Forelimb muscle (tissue), 1 donor: ENCODE measurements at regions not wholly inside any gene's neighbourhood (a gene's known extent, or its start where the extent isn't known, plus 50 kb on each side); places are given as distances from the start of the nearest gene placed in this dataset.
"Not testable (repeated sequence)": the region's sequence is repeated elsewhere in the genome, so short reads cannot be mapped to it uniquely, and the experiment has no call there.

Source experiments
- DNase-seq: peaks from one replicate; pipeline ENCODE4 v3.0.0-alpha.2; 2013; ENCODE audit warnings: low read depth

- DNase-seq: no peak
These were observed 89.7 kb upstream of the SLC45A1 start for GRCh38 chr1:8228253-8228652.

- DNase-seq: not testable (repeated sequence)
These were observed 90.2 kb upstream of the SLC45A1 start for GRCh38 chr1:8227674-8228073.

GRCh38 chr1:8226747-8227146 is 91.2 kb upstream of the SLC45A1 start:
- no peak for DNase-seq

GRCh38 chr1:8226024-8226423 is 91.9 kb upstream of the SLC45A1 start:
- DNase-seq: not testable (repeated sequence)

GRCh38 chr1:8223526-8223925 is 94.4 kb upstream of the SLC45A1 start:
- no peak for DNase-seq

- DNase-seq: no peak
These were observed 95.1 kb upstream of the SLC45A1 start for GRCh38 chr1:8222789-8223188.

GRCh38 chr1:8219530-8219929 is 98.4 kb upstream of the SLC45A1 start:
- DNase-seq: no peak

GRCh38 chr1:8218351-8219092 is 99.4 kb upstream of the SLC45A1 start:
- no peak for DNase-seq

- DNase-seq: no peak
These were observed 100.1 kb upstream of the SLC45A1 start for GRCh38 chr1:8217809-8218208.

- no peak for DNase-seq
These were observed 100.8 kb upstream of the SLC45A1 start for GRCh38 chr1:8217011-8217711.

- no peak for DNase-seq
These were observed 101.9 kb upstream of the SLC45A1 start for GRCh38 chr1:8216005-8216404.

GRCh38 chr1:8214501-8215173 is 103.3 kb upstream of the SLC45A1 start:
- DNase-seq: no peak

- no peak for DNase-seq
These were observed 104.2 kb upstream of the SLC45A1 start for GRCh38 chr1:8213676-8214075.

GRCh38 chr1:8213136-8213535 is 104.8 kb upstream of the SLC45A1 start:
- no peak for DNase-seq

GRCh38 chr1:8212580-8213031 is 105.3 kb upstream of the SLC45A1 start:
- no peak for DNase-seq

GRCh38 chr1:8211883-8212579 is 105.9 kb upstream of the SLC45A1 start:
- DNase-seq: no peak

- no peak for DNase-seq
These were observed 106.5 kb upstream of the SLC45A1 start for GRCh38 chr1:8211251-8211882.

- DNase-seq: no peak
These were observed 110.7 kb upstream of the SLC45A1 start for GRCh38 chr1:8207202-8207601.

GRCh38 chr1:8206391-8206790 is 111.5 kb upstream of the SLC45A1 start:
- DNase-seq: no peak

GRCh38 chr1:8205771-8206170 is 112.1 kb upstream of the SLC45A1 start:
- no peak for DNase-seq

GRCh38 chr1:8204826-8205225 is 113.1 kb upstream of the SLC45A1 start:
- DNase-seq: no peak

- no peak for DNase-seq
These were observed 114.4 kb upstream of the SLC45A1 start for GRCh38 chr1:8203551-8203950.
